HL-60 (cell line): ENCODE measurements at regions not wholly inside any gene's neighbourhood (a gene's known extent, or its start where the extent isn't known, plus 50 kb on each side); places are given as distances from the start of the nearest gene placed in this dataset.

Experiments used
- DNase-seq, 2 experiments: peaks; one replicate each; pipeline ENCODE4 v3.0.0-alpha.2; 2010 to 2020; ENCODE audit warnings: low read depth in 1 of 2, low spot score in 1 of 2
- H3K27ac ChIP-seq: fragments of 250-450 bp; sonication (Bioruptor Pico); replicated peaks from 2 replicates; pipeline ENCODE4 v1.5.1; 2020; ENCODE audit warnings: mild to moderate bottlenecking, moderate library complexity
- H3K27me3 ChIP-seq: fragments of 250-450 bp; sonication (Bioruptor Pico); 2 replicates; pipeline ENCODE4 v1.5.1; 2021; ENCODE audit warnings: mild to moderate bottlenecking, moderate library complexity; ENCODE audit not compliant: insufficient read depth, poor library complexity, severe bottlenecking
- H3K4me3 ChIP-seq: replicated peaks from 2 replicates; pipeline ENCODE4 v1.5.1; 2011; ENCODE audit warnings: mild to moderate bottlenecking, control low read depth, low read length; ENCODE audit not compliant: insufficient read depth
- CTCF ChIP-seq: IDR thresholded peaks from one replicate; pipeline ENCODE4 v1.5.1; 2011; ENCODE audit warnings: low read length, control low read depth, inconsistent platforms; ENCODE audit not compliant: insufficient read depth
- GABPA ChIP-seq: IDR thresholded peaks from 2 replicates; pipeline ENCODE4 v1.6.1; 2012; ENCODE audit warnings: low read depth
- POLR2AphosphoS5 ChIP-seq: IDR thresholded peaks from 2 replicates; pipeline ENCODE4 v1.6.1; 2012; ENCODE audit warnings: low read depth
- REST ChIP-seq: IDR thresholded peaks from 2 replicates; pipeline ENCODE4 v1.6.1; 2012; ENCODE audit warnings: low read depth; ENCODE audit not compliant: insufficient replicate concordance
- SPI1 ChIP-seq: IDR thresholded peaks from 2 replicates; pipeline ENCODE4 v1.6.1; 2012; ENCODE audit warnings: low read depth, mild to moderate bottlenecking, borderline replicate concordance

- TF ChIP-seq SPI1, result no peak
- no peak for TF ChIP-seq POLR2AphosphoS5
- TF ChIP-seq REST, result no peak
- TF ChIP-seq GABPA, result no peak
- no peak for TF ChIP-seq CTCF
- Histone ChIP-seq H3K4me3 (no peak overlapping the region), H3K27ac (no peak overlapping the region), H3K27me3 (no peaks in the 10 kb centered on the region)
- DNase-seq, result no peak
These were observed 433.7 kb upstream of the TNP1 start for GRCh38 chr2:217293607-217294006.

- H3K27me3 ChIP-seq, result no peaks in the 10 kb centered on the region
- no peak overlapping the region for H3K4me3 ChIP-seq
- no peak overlapping the region for H3K27ac ChIP-seq
- no peak for DNase-seq
- TF ChIP-seq REST (no peak), CTCF (no peak), GABPA (no peak), SPI1 (no peak), POLR2AphosphoS5 (no peak)
These were observed 433.2 kb upstream of the TNP1 start for GRCh38 chr2:217293046-217293445.

- Histone ChIP-seq H3K27ac (no peak overlapping the region), H3K4me3 (no peak overlapping the region), H3K27me3 (no peaks in the 10 kb centered on the region)
- DNase-seq, result no peak
- no peak for TF ChIP-seq CTCF
- no peak for TF ChIP-seq GABPA
- TF ChIP-seq REST, result no peak
- no peak for TF ChIP-seq POLR2AphosphoS5
- TF ChIP-seq SPI1, result no peak
These were observed 431.4 kb upstream of the TNP1 start for GRCh38 chr2:217291259-217291658.
